ENCODE measurements at regions not wholly inside any gene's neighbourhood (a gene's known extent, or its start where the extent isn't known, plus 50 kb on each side); places are given as distances from the start of the nearest gene placed in this dataset.

- DNase-seq: no peak
Measured at GRCh38 chr6:80679992-80680391, 573.5 kb downstream of the BCKDHB start.

GRCh38 chr6:80676386-80676785, 569.9 kb downstream of the BCKDHB start:
- DNase-seq: no peak

- no peak for DNase-seq
Measured at GRCh38 chr6:80674669-80675068, 568.2 kb downstream of the BCKDHB start.

- no peak for DNase-seq
Measured at GRCh38 chr6:80673367-80673766, 566.9 kb downstream of the BCKDHB start.

DNA sequence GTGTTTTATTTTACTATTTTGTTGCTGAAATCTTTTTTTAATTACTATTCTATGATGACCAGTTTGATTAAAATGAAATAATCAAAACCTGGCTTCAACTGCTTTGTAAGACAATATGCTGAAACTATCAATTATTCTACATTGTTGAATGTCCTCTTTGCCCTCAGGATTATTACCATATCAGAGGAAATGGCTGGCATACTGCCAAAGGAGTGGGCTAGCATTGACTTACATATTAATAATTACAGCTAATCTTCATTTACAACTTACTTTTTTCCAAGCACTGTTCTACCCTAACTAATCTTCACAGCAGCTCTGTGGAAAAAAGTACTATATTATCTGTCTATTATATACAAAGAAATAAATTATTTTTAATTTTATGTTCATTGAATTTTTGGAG, 560.5 kb downstream of the BCKDHB start:
- DNase-seq: no peak

GRCh38 chr6:80658926-80659325, 552.5 kb downstream of the BCKDHB start:
- DNase-seq: no peak

DNA sequence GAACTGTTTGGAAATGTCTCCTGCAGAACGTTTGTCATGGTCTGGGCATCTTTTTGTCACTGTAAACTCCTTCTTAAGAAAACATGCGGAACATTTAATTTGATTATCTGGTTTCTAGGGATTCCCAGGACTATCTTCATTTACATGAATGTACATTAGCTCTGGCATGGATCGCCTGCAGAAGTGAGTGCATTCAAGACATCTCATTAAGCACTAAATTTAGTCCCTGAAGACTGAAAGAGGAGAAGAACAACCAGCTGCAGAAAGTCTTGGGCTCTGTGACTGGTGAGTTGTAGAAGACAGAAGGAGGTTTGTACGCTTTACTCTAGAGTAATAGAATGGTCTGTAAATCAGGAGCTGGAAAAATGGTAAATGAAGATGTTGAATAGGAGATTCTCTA, 540.7 kb downstream of the BCKDHB start:
- DNase-seq: no peak

DNA sequence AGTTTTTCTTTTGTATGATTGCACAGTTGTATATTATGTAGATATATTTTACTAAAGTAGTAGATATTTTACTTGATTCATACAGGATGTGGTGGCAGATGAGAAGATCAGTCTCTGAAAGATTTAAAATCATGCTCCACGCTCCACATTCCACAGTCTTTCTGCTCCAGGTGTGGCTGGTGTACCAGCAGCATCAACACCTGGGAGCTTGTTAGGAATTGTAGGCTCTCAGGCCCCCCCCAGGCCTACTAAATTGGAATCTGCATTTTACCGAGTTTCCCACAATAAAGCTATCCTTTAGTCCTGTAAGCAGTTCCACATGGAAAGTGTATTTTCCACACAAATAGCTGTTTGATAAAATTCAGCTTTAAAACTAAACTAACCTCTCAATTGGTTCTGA, 537.4 kb downstream of the BCKDHB start:
- DNase-seq: no peak

GRCh38 chr6:80642452-80642851, 536.0 kb downstream of the BCKDHB start:
- no peak for DNase-seq

DNA sequence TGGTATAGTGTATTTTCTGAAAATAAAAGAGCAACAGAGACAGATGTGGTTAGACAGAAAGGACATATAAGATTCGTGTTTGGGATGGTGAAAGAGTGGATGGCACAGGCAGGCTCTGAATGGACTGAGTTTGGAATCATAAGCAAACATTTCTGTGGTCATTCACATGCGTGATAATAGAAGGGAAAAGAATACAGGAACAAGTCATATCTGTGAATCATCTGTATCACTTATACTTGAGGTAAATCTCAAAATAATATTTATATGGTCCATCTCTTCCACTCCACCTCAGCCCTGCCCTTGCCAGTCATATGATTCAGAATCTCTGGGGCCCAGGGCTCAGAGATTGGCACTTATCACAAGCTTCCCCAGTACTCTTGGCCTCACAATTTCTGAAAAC, 535.1 kb downstream of the BCKDHB start:
- no peak for DNase-seq

- DNase-seq: no peak
Measured at GRCh38 chr6:80640176-80640575, 533.7 kb downstream of the BCKDHB start.

DNA sequence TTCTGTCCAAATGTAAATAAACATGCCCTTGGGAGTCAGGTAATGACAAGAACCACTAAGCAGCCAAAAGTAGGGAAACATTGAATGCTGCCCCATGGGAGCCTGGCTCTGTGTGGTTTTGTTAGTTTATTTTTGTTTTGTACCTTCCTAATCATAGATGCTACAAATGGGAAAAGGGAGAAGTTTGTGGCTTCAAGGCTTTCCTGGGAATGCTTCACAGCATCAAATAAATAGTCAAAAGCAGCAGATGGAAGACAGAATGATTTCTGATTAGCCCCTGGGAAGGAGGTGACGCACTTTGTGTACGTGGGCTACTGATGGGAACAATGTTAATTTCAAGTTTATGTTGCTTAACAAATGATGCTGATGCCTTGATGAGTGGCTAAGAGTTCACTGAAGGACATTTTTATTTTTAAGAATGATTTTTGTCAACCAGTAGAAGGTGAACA, 532.7 kb downstream of the BCKDHB start:
- DNase-seq: no peak

- DNase-seq: peak; percentile 94
Measured at GRCh38 chr6:80638213-80639055, 532.0 kb downstream of the BCKDHB start.

- no peak for DNase-seq
Measured at GRCh38 chr6:80637312-80637711, 530.8 kb downstream of the BCKDHB start.

DNA sequence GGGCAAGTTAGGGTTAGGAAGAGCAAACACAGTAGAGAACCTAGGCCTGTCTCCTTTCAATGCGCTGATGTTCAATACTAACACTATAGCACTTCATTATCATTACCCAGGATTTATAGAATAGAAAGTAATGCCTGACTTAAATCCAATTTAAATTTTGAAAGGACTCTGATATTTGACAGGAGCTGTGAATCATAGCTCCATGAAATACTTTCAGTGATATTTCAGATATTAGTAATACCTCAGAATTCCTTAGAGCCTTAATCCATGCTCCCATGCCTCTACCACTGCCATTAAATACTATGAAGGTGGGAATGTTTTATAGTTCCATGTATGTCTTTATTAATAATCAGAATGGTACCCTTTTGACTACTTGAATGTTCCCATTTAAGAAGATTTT, 530.2 kb downstream of the BCKDHB start:
- DNase-seq: no peak

GRCh38 chr6:80633412-80633811, 526.9 kb downstream of the BCKDHB start:
- DNase-seq: no peak

GRCh38 chr6:80625405-80625804, 518.9 kb downstream of the BCKDHB start:
- DNase-seq: no peak

DNA sequence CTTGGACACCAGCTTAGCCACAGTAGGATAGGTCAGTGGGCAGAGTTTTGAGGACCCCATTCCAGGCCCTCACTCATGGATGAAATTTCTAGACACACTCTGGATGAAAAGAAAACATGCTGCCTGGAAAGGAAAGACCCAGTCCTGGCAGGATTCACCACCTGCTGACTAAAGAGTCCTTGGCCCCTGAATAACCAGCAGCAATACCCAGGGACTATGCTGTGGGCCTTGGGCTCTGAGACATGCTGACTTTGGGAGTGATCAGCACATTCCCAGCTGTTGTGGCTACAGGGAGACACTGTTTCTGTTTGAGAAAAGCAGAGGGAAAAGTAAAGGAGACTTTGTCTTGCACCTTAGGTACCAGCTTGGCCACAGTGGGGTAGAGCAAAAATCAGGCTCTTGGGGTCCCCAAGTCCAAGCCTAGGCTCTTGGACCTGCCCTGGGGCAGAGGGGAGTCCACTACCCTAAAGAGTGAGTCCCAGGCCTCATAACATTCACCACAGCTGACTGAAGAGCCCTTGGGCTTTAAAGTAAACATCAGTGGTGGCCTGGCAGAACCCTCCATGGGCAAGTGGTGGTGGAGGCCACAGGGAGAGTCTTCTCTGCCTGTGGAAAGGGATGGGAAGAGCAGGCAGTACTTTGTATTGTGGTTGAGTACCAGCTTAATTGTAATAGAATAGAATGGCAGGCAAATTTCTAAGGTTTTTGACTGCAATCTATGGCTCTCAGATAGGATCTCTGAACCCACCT, 516.8 kb downstream of the BCKDHB start:
- no peak for DNase-seq

DNA sequence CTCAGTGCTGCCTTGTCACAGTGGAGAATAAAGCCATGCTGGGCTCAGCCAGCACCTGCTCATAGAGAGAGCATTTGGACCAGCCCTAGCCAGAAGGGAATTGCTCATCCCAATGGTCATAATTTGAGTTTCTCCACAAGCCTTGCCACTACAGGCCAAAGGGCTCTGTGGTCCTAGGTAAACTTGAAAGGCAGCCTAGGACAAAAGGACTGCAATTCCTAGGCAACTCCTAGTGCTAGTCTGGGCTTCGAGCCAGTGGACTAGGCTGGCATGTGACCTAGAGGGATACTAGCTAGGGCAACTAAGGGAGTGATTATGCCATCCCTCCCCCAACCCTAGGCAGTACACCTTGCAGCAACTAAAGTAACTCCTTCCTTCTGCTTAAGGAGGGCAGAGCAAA, 516.2 kb downstream of the BCKDHB start:
- DNase-seq: no peak

DNA sequence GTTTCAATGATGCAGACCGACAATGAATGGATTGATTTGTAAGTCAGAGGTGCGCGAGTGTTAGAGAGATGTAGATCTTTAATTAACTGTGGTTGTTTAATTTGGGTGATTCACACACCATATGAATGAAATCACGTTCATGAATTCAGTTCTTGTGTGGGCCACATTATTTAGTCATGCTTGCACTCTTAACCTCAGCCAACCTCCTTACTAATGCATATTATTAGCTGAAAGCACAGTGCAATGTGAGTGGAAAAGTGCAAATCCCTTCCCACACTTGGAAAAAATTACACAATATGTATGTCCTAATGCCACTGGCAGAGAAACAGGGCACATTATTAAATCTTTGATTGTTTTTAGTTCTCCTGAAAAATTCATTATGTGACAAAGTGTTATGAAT, 512.5 kb downstream of the BCKDHB start:
- no peak for DNase-seq

DNA sequence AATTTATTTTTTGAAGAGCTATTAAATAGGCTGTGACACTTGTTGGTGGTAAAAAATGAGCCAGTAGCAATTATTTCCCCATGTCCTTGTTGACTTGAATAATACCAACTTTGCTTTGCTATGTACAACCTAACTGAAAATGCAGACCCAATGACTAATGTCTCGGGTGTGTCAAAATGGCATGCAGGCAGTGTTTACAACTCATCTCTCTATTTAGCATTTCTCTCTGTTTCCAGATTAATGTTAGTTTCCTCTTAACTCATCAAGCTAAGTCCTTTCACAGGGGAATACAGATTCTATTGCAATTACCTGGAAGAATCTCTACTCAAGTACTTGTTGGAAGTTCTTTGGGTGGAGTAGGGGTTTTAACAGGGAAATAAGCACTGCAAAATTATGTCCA, 504.4 kb downstream of the BCKDHB start:
- DNase-seq: no peak

DNA sequence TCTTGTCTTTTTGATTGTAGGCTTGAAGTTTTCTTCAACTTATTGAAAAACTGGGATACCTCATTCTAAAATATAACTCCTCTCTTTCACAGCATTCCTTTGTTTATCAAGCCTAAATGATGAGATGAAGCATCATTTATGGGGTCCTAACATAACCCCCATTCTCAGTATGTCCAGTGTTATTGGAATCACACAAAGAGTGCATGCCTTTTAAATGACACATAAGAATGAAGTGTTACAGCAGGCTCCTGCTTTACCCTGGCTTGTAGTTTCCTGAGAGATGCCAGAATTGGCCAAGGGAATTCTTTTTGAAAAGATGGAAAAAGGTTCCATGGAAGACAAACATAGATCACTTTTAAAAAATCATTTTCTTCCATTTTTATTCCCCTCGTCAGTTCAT, 502.4 kb downstream of the BCKDHB start:
- DNase-seq: no peak

DNA sequence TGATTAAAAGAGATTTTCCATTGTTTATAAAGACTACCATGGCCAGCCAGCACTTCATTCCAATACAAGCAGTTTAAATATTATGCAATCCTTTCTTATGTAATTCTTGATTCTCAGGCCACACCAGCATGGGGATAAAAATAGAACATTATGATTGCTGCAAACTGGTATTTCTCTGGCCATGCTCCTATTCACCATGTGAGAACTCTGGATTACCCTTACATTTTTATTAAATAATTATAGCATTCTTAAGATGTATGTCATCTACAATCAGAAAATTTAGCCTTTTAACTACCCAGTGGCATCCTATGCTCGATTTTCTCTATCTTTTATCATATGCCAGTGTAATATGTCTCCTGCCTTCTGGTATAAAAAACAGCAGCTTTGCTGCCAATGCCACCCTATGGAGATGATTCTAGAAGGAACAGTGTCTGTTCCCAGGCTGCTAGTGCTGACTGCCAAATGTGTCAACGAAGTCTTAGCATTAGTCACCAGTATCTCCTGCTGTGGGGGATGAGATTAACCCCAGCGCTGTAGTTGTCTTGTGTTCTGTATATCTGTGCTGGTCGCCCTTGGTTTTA, 501.4 kb downstream of the BCKDHB start:
- peak; percentile 65 for DNase-seq

Measured in islet precursor cell (in vitro differentiated cells).